ENCODE measurements at regions not wholly inside any gene's neighbourhood (a gene's known extent, or its start where the extent isn't known, plus 50 kb on each side); places are given as distances from the start of the nearest gene placed in this dataset.

- TF ChIP-seq CTCF (IDR thresholded peaks at IDR 0.05) (no peak), POLR2A (IDR thresholded peaks at IDR 0.05) (no peak), EP300 (IDR thresholded peaks at IDR 0.05) (no peak)
These were observed 73.4 kb upstream of the FOXE1 start for GRCh38 chr9:97779608-97780007.
